Kidney epithelial cell (primary cell): ENCODE measurements at regions not wholly inside any gene's neighbourhood (a gene's known extent, or its start where the extent isn't known, plus 50 kb on each side); places are given as distances from the start of the nearest gene placed in this dataset.

Experiments used
- DNase-seq: peaks from one replicate; pipeline ENCODE4 v3.0.0-alpha.2; 2010; ENCODE audit warnings: low read depth
- H3K27me3 ChIP-seq: 2 replicates; pipeline ENCODE4 v1.6.0; 2011; ENCODE audit warnings: low read length; ENCODE audit not compliant: control insufficient read depth, insufficient read depth
- H3K36me3 ChIP-seq: 2 replicates; pipeline ENCODE4 v1.5.1; 2011; ENCODE audit warnings: low read length; ENCODE audit not compliant: control insufficient read depth, insufficient read depth
- H3K4me3 ChIP-seq: 2 replicates; pipeline ENCODE4 v1.5.1; 2011; ENCODE audit warnings: low read depth, mild to moderate bottlenecking, control low read depth, low read length
- TF ChIP-seq, protein P1 (sequence below): IDR thresholded peaks from 2 replicates; pipeline ENCODE4 v1.5.1; 2011; ENCODE audit warnings: mild to moderate bottlenecking, moderate library complexity, low read length, control low read depth, inconsistent platforms; ENCODE audit not compliant: insufficient read depth, poor library complexity, severe bottlenecking

DNA sequence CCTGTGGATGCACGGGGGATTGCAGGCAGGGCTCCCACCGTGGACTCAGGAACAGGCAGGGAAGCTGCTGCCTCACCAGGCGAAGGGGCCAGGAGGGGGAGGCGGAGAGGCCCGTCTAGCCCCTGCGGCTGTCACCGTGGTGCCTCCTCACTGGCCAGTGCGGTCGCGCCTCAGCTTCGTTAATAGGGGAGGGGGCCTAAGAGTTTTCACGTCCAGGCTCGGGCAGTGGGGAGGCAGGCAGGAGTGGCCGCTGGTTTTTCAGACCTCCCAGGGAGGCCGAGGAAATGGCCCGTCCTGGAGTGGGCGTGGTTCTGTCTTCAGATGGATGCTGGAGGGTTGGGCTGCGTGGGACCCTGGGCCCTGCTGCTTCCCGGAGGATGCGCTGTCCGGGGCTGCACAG, 91.1 kb upstream of the B3GAT1 start:
- TF ChIP-seq, protein P1, sequence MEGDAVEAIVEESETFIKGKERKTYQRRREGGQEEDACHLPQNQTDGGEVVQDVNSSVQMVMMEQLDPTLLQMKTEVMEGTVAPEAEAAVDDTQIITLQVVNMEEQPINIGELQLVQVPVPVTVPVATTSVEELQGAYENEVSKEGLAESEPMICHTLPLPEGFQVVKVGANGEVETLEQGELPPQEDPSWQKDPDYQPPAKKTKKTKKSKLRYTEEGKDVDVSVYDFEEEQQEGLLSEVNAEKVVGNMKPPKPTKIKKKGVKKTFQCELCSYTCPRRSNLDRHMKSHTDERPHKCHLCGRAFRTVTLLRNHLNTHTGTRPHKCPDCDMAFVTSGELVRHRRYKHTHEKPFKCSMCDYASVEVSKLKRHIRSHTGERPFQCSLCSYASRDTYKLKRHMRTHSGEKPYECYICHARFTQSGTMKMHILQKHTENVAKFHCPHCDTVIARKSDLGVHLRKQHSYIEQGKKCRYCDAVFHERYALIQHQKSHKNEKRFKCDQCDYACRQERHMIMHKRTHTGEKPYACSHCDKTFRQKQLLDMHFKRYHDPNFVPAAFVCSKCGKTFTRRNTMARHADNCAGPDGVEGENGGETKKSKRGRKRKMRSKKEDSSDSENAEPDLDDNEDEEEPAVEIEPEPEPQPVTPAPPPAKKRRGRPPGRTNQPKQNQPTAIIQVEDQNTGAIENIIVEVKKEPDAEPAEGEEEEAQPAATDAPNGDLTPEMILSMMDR, result no peak
- H3K36me3 ChIP-seq, result no peaks in the 10 kb centered on the region
- DNase-seq, result no peak
- H3K4me3 ChIP-seq, result no peak overlapping the region
- H3K27me3 ChIP-seq, result no peaks in the 10 kb centered on the region

DNA sequence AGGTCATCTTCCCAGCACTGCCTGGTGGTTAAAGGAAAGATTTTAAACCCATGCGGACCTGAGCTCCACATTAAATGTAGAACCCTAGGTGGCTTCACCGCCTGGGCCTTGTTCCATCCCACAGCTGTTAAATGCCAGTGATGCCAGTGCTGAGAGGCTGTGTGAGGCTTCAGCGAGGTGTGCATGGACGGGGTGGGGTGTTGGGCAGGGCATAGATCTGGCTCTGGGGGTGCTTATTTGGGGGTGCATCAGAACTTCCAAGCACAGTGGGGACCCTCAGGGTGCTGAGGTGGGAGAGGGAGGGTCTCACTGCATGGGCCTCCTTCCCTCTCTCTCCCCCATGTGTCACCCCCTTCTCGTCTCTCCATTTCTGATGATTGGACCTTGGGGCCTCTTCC, 90.1 kb upstream of the B3GAT1 start:
- H3K36me3 ChIP-seq, result no peaks in the 10 kb centered on the region
- TF ChIP-seq, protein P1, result no peak
- no peak for DNase-seq
- no peaks in the 10 kb centered on the region for H3K27me3 ChIP-seq
- no peak overlapping the region for H3K4me3 ChIP-seq

DNA sequence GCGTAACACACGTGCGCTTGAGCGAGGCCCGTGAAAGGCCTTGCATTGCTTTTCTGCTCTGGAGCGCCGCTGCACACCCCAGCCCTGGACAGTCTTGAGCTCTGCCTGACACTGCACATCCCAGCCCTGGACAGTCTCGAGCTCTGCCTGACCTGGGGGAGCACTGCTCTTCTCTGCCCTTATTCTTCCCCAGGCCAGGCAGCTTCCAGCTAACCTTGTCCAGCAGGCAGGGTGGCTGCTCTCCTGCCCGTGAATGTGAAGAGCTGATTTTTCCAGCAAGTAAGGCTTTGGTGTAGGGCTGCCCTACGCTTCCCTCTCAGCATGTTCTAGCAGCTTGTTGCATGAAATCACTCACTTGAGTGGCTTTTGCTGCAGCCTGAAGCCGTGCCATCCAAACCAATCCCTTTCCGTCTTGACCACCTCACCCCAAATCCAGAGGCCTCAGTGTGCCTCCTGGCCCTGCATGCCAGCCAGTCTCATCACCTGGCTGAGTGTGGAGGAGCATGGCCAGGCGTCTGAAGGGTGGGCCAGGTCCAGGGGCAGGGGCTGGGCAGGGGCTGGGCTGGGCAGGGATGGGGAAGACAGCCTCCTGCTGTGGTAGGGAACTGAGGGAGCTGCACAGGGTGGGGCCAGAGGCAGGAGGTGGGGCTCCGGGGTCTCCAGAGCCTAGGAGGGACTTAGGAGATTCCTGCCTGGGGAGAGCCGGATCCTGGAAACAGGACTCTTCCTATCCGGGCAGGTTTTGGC, 89.5 kb upstream of the B3GAT1 start:
- no peaks in the 10 kb centered on the region for H3K27me3 ChIP-seq
- TF ChIP-seq, protein P1, result no peak
- no peaks in the 10 kb centered on the region for H3K36me3 ChIP-seq
- DNase-seq, result no peak
- H3K4me3 ChIP-seq, result no peak overlapping the region

DNA sequence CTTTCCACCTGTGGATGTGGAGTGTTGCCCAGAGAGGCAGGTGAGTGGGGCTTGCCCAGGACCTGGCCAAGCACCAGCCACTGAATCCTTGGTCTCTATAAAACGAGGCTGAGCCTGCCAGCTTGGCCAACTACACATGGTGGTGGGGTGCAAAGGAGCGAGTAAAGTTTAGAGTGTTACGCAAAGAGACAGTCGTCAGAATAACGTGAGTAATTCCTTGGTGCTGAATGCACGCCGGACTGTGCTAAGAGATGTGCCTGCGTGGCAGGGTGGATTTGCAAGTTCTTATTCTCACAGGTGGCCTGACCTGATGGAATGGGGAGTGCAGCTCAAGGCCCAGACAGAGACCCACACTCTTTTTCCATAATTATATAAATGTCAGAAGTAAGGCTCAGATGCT, 88.6 kb upstream of the B3GAT1 start:
- DNase-seq, result no peak
- no peaks in the 10 kb centered on the region for H3K36me3 ChIP-seq
- TF ChIP-seq, protein P1, result no peak
- no peak overlapping the region for H3K4me3 ChIP-seq
- no peaks in the 10 kb centered on the region for H3K27me3 ChIP-seq

DNA sequence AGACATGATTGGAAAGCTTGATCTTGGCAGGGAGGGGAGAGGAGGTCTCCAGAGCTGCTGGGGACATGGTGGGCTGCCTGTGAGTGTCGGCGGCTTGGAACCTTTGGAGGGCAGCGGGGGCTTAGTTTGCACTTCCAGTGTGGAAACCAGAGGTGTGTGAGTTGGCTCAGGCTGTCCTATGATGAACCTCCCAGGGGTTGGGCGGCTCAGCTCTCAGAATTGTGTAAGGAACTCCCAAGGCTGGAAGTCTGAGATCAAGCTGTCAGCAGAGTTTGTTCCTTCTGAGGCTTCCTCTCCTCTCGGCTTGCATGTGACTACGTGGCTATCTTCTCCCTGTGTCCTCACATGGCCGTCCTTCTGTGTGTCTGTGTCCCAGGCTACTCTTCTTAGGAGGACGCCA, 87.9 kb upstream of the B3GAT1 start:
- DNase-seq, result no peak
- TF ChIP-seq, protein P1, result no peak
- no peaks in the 10 kb centered on the region for H3K27me3 ChIP-seq
- H3K4me3 ChIP-seq, result no peak overlapping the region
- no peaks in the 10 kb centered on the region for H3K36me3 ChIP-seq
